GM12878 (cell line): ENCODE measurements at regions not wholly inside any gene's neighbourhood (a gene's known extent, or its start where the extent isn't known, plus 50 kb on each side); places are given as distances from the start of the nearest gene placed in this dataset.

Source experiments
- ATAC-seq: fragments of 200-7000 bp; cut with Tn5 transposase; 3 replicates; pipeline ENCODE4 v1.9.1; 2020; ENCODE audit warnings: mild to moderate bottlenecking, moderate library complexity
- BruUV-seq: library from RNA; stranded (reverse); fragments of 400-500 nt; replicated peaks from 2 replicates; lab custom pipeline; 2021; lab: Mats Ljungman, UMichigan
- CTCF ChIA-PET: fragments of 300-600 bp; sonication (Branson Sonifier 250); formaldehyde crosslinking; extraction: SDS; loops from one replicate; lab custom pipeline; 2021; ENCODE audit warnings: inconsistent platforms; lab: Yijun Ruan, JAX
- POLR2A ChIA-PET: fragments of 350-600 bp; formaldehyde crosslinking; extraction: SDS; loops from one replicate; lab custom pipeline; 2021; ENCODE audit warnings: inconsistent platforms; lab: Charles Lee
- RAD21 ChIA-PET: fragments of 300-600 bp; sonication (Branson Sonifier 250); formaldehyde crosslinking; loops from one replicate; lab custom pipeline; 2023; ENCODE audit warnings: antibody characterized with exemption; ENCODE audit not compliant: unreplicated experiment; lab: Charles Lee
- SMC1A ChIA-PET: fragments of 300-600 bp; sonication (Branson Sonifier 250); formaldehyde crosslinking; loops from one replicate; lab custom pipeline; 2023; ENCODE audit not compliant: unreplicated experiment, uncharacterized antibody; lab: Charles Lee
- DNase-seq: peaks from one replicate; pipeline ENCODE4 v3.0.0-alpha.2; 2011; ENCODE audit warnings: low read depth, low spot score
- FAIRE-seq: peaks from 3 replicates; lab custom pipeline; 2011; peaks lifted over from hg19 to GRCh38; lab: Jason Lieb, UNC
- H2AFZ ChIP-seq: 2 replicates; pipeline ENCODE4 v1.6.0; 2011; ENCODE audit warnings: low read depth, low read length, control low read depth; ENCODE audit not compliant: control insufficient read depth
- H3K27ac ChIP-seq: 2 replicates; pipeline ENCODE4 v1.5.1; 2011; ENCODE audit warnings: control low read depth; ENCODE audit not compliant: control insufficient read depth, insufficient read depth
- H3K27me3 ChIP-seq, 2 experiments: replicated peaks in 1 of 2; 2 replicates each; pipeline versions ENCODE4 v1.6.0 to v1.6.1; 2011; ENCODE audit warnings: low read length in 1 of 2; ENCODE audit not compliant: control insufficient read depth in 2 of 2, insufficient read depth in 2 of 2
- H3K36me3 ChIP-seq, 2 experiments: 2 replicates each; pipeline ENCODE4 v1.5.1; 2011; ENCODE audit warnings: low read length in 1 of 2; ENCODE audit not compliant: control insufficient read depth in 2 of 2, insufficient read depth in 2 of 2
- H3K4me1 ChIP-seq: 2 replicates; pipeline ENCODE4 v1.6.1; 2011; ENCODE audit warnings: mild to moderate bottlenecking, low read length, moderate library complexity, mixed read lengths; ENCODE audit not compliant: control insufficient read depth, insufficient read depth
- H3K4me2 ChIP-seq: 2 replicates; pipeline ENCODE4 v1.6.0; 2011; ENCODE audit warnings: control low read depth; ENCODE audit not compliant: control insufficient read depth, insufficient read depth
- H3K4me3 ChIP-seq: fragments of 200-600 bp; sonication (generic); 2 replicates; pipeline ENCODE4 v1.5.1; 2016
- H3K79me2 ChIP-seq: 2 replicates; pipeline ENCODE4 v1.6.0; 2011; ENCODE audit warnings: low read length; ENCODE audit not compliant: control insufficient read depth, insufficient read depth
- H3K9ac ChIP-seq: 2 replicates; pipeline ENCODE4 v1.8.0; 2011; ENCODE audit warnings: low read length, control low read depth, mixed read lengths; ENCODE audit not compliant: control insufficient read depth, insufficient read depth
- H3K9me3 ChIP-seq: replicated peaks from 3 replicates; pipeline ENCODE4 v1.5.1; 2011; ENCODE audit warnings: mild to moderate bottlenecking, low read length; ENCODE audit not compliant: control insufficient read depth, insufficient read depth
- H4K20me1 ChIP-seq: 2 replicates; pipeline ENCODE4 v1.6.0; 2011; ENCODE audit not compliant: control insufficient read depth, insufficient read depth
- ATF7 ChIP-seq: fragments of 450-650 bp; IDR thresholded peaks from 2 replicates; pipeline ENCODE4 v1.6.1; 2016; ENCODE audit warnings: low read depth, mild to moderate bottlenecking
- BRCA1 ChIP-seq: IDR thresholded peaks from 2 replicates; pipeline ENCODE4 v1.6.1; 2011; ENCODE audit warnings: low read depth, low read length, improper control_type of control experiment
- CTCF ChIP-seq, 3 experiments: IDR thresholded peaks in 2 of 3; conservative IDR thresholded peaks in 1 of 3; 2 replicates each; pipeline ENCODE4 v1.5.1; 2011; ENCODE audit warnings: low read depth in 3 of 3, low read length in 3 of 3, mild to moderate bottlenecking in 3 of 3, control low read depth in 2 of 3, moderate library complexity in 2 of 3, inconsistent platforms in 1 of 3, mixed read lengths in 1 of 3; ENCODE audit not compliant: control insufficient read depth in 2 of 3, insufficient read depth in 1 of 3; ENCODE audit errors: extremely low read depth in 1 of 3
- LARP7 ChIP-seq: fragments of 450-650 bp; IDR thresholded peaks from 2 replicates; pipeline ENCODE4 v1.6.1; 2017; ENCODE audit warnings: mild to moderate bottlenecking
- MYC ChIP-seq: IDR thresholded peaks from 2 replicates; pipeline ENCODE4 v1.6.1; 2011; ENCODE audit warnings: mild to moderate bottlenecking, low read length, moderate library complexity, inconsistent platforms; ENCODE audit not compliant: insufficient read depth, insufficient replicate concordance, insufficient read length, severe bottlenecking
- NFIC ChIP-seq: IDR thresholded peaks from 2 replicates; pipeline ENCODE4 v1.6.1; 2012; ENCODE audit warnings: low read depth, mild to moderate bottlenecking, inconsistent platforms, low read length, moderate library complexity
- PAX5 ChIP-seq: IDR thresholded peaks from 2 replicates; pipeline ENCODE4 v1.6.1; 2011; ENCODE audit warnings: low read depth, low read length, borderline replicate concordance
- RB1 ChIP-seq: fragments of 450-650 bp; formaldehyde crosslinking; IDR thresholded peaks from 2 replicates; pipeline ENCODE4 v1.6.1; 2017; ENCODE audit warnings: mild to moderate bottlenecking, borderline replicate concordance
- RELA ChIP-seq: fragments of 450-650 bp; IDR thresholded peaks from 2 replicates; pipeline ENCODE4 v1.8.0; 2014; ENCODE audit warnings: borderline replicate concordance; ENCODE audit not compliant: partially characterized antibody
- RFX5 ChIP-seq: IDR thresholded peaks from 2 replicates; pipeline ENCODE4 v1.6.1; 2011; ENCODE audit warnings: low read depth, low read length, improper control_type of control experiment
- STAT1 ChIP-seq: fragments of 450-650 bp; conservative IDR thresholded peaks from 2 replicates; pipeline ENCODE4 v1.6.1; 2014; ENCODE audit warnings: antibody characterized with exemption, mild to moderate bottlenecking
- ZNF24 ChIP-seq: fragments of 450-650 bp; IDR thresholded peaks from 2 replicates; pipeline ENCODE4 v1.6.1; 2017; ENCODE audit warnings: antibody characterized with exemption, mild to moderate bottlenecking
- ZZZ3 ChIP-seq: IDR thresholded peaks from 2 replicates; pipeline ENCODE4 v1.6.1; 2011; ENCODE audit warnings: low read depth; ENCODE audit not compliant: control insufficient read depth, insufficient read length
- in situ Hi-C: fragments of 300-500 bp; cut with MboI; formaldehyde crosslinking; loops from 9 replicates; pipeline ENCODE4 v1.14.3; 2018; ENCODE audit warnings: mixed read lengths
- intact Hi-C: fragments of 100-400 bp; cut with micrococcal nuclease; formaldehyde crosslinking; loops from one replicate; pipeline ENCODE4 v1.14.2; 2022; ENCODE audit not compliant: unreplicated experiment

GRCh38 chrX:118879586-118879985, 56.0 kb downstream of the ZCCHC12 start:
- Histone ChIP-seq H3K4me1 (no peaks in the 10 kb centered on the region), H3K4me2 (no peak overlapping the region), H3K9me3 (no peaks in the 10 kb centered on the region; the same call in 2 of the 3 replicates), H3K79me2 (no peaks in the 10 kb centered on the region), H2AFZ (no peak overlapping the region), H3K27ac (no peak overlapping the region), H3K4me3 (no peak overlapping the region)
- in situ Hi-C loops = no loop called here
- ChIA-PET RAD21 (no interaction called here), CTCF (no interaction called here)
- ATAC-seq = no peak
- BruUV-seq = no TSS peak
- FAIRE-seq = no peak
- DNase-seq = no peak
- no peak for TF ChIP-seq STAT1
- TF ChIP-seq RB1 = no peak
- TF ChIP-seq ATF7 = no peak
- TF ChIP-seq ZZZ3 = no peak
- no peak for TF ChIP-seq ZNF24
- no peak for TF ChIP-seq LARP7
- no peak for TF ChIP-seq RFX5
- TF ChIP-seq NFIC = no peak
- TF ChIP-seq RELA = no peak
- no peak for TF ChIP-seq MYC
- TF ChIP-seq BRCA1 = no peak
- no peak for TF ChIP-seq PAX5
- TF ChIP-seq CTCF (IDR thresholded peaks at IDR 0.05 in 2 of 3, conservative IDR thresholded peaks at IDR 0.05 in 1 of 3; ENCODE audit: control insufficient read depth in 2 of 3, extremely low read depth in 1 of 3, insufficient read depth in 1 of 3, low read depth in 3 of 3, low read length in 3 of 3) = no peak
- TF ChIP-seq, all 136 proteins: peak for 0
- intact Hi-C loops = no loop called here
- Histone ChIP-seq H3K36me3 (no peaks in the 10 kb centered on the region), H3K9ac (no peak overlapping the region), H4K20me1 (no peaks in the 10 kb centered on the region), H3K27me3 (no peaks in the 10 kb centered on the region)
- SMC1A ChIA-PET = no interaction called here
- POLR2A ChIA-PET = no interaction called here
